IMR-90 (cell line): ENCODE measurements at regions not wholly inside any gene's neighbourhood (a gene's known extent, or its start where the extent isn't known, plus 50 kb on each side); places are given as distances from the start of the nearest gene placed in this dataset.
A peak's percentile ranks its signal among the peaks of the same experiment; 100 is the strongest.

Source experiments
- ATAC-seq: fragments of 200-7000 bp; cut with Tn5 transposase; 2 replicates; pipeline ENCODE4 v1.9.1; 2020; ENCODE audit warnings: low read depth, mild to moderate bottlenecking, moderate library complexity
- BruUV-seq: library from RNA; stranded (reverse); fragments of 400-500 nt; replicated peaks from 2 replicates; lab custom pipeline; 2021; lab: Mats Ljungman, UMichigan
- CTCF ChIA-PET: fragments of 300-600 bp; formaldehyde crosslinking; extraction: SDS; loops from one replicate; lab custom pipeline; 2021; ENCODE audit warnings: antibody characterized with exemption; lab: Yijun Ruan, JAX
- POLR2A ChIA-PET: fragments of 300-600 bp; sonication (Branson Sonifier 250); formaldehyde crosslinking; loops from one replicate; lab custom pipeline; 2022; ENCODE audit warnings: antibody characterized with exemption; ENCODE audit not compliant: unreplicated experiment; lab: Charles Lee
- DNase-seq: peaks from one replicate; pipeline ENCODE4 v3.0.0; 2013
- H2AFZ ChIP-seq: replicated peaks from 2 replicates; pipeline ENCODE3; 2013; ENCODE audit warnings: low read length, mild to moderate bottlenecking; ENCODE audit not compliant: poor library complexity
- H2AK5ac ChIP-seq: 2 replicates; pipeline ENCODE4 v1.6.1; 2013; ENCODE audit warnings: low read depth, low read length, inconsistent platforms
- H2AK9ac ChIP-seq: replicated peaks from 2 replicates; pipeline ENCODE3; 2013; ENCODE audit warnings: mild to moderate bottlenecking, low read depth, low read length, moderate library complexity; ENCODE audit not compliant: poor library complexity
- H2BK120ac ChIP-seq: 2 replicates; pipeline ENCODE4 v1.6.1; 2013; ENCODE audit warnings: low read depth, low read length, inconsistent platforms
- H2BK15ac ChIP-seq: 3 replicates; pipeline ENCODE4 v1.6.1; 2013; ENCODE audit warnings: low read depth, low read length, inconsistent platforms
- H2BK20ac ChIP-seq: 2 replicates; pipeline ENCODE4 v1.6.1; 2013; ENCODE audit warnings: low read depth, mild to moderate bottlenecking, inconsistent platforms, low read length, moderate library complexity
- H2BK5ac ChIP-seq: 2 replicates; pipeline ENCODE4 v1.6.1; 2013; ENCODE audit warnings: mild to moderate bottlenecking, low read depth, low read length, inconsistent platforms; ENCODE audit not compliant: poor library complexity, severe bottlenecking
- H3K14ac ChIP-seq: replicated peaks from 2 replicates; pipeline ENCODE4 v1.6.1; 2013; ENCODE audit warnings: low read depth, low read length, inconsistent platforms
- H3K18ac ChIP-seq: 2 replicates; pipeline ENCODE4 v1.6.1; 2013; ENCODE audit warnings: low read depth, low read length, control low read depth
- H3K23ac ChIP-seq: 2 replicates; pipeline ENCODE4 v1.6.1; 2013; ENCODE audit warnings: low read depth, low read length, inconsistent platforms
- H3K27ac ChIP-seq: 2 replicates; pipeline ENCODE4 v1.5.1; 2013; ENCODE audit warnings: mild to moderate bottlenecking, control low read depth, low read length; ENCODE audit not compliant: insufficient read depth
- H3K27me3 ChIP-seq: 2 replicates; pipeline ENCODE4 v1.6.1; 2013; ENCODE audit warnings: low read length; ENCODE audit not compliant: control insufficient read depth, insufficient read depth
- H3K36me3 ChIP-seq: 2 replicates; pipeline ENCODE4 v1.6.1; 2013; ENCODE audit warnings: low read length, mixed read lengths; ENCODE audit not compliant: control insufficient read depth, insufficient read depth
- H3K4ac ChIP-seq: 2 replicates; pipeline ENCODE4 v1.6.1; 2013; ENCODE audit warnings: low read depth, low read length, inconsistent platforms
- H3K4me1 ChIP-seq: 2 replicates; pipeline ENCODE4 v1.6.1; 2013; ENCODE audit warnings: low read length, mixed read lengths; ENCODE audit not compliant: control insufficient read depth, insufficient read depth
- H3K4me2 ChIP-seq: 2 replicates; pipeline ENCODE4 v1.6.1; 2013; ENCODE audit warnings: low read depth, mild to moderate bottlenecking, control low read depth, low read length, moderate library complexity
- H3K4me3 ChIP-seq: 2 replicates; pipeline ENCODE4 v1.5.1; 2013; ENCODE audit warnings: low read depth, mild to moderate bottlenecking, control low read depth, low read length, moderate library complexity; ENCODE audit not compliant: insufficient read depth
- H3K56ac ChIP-seq: 2 replicates; pipeline ENCODE4 v1.6.1; 2013; ENCODE audit warnings: low read length, inconsistent platforms; ENCODE audit not compliant: insufficient read depth; ENCODE audit errors: extremely low read depth
- H3K79me1 ChIP-seq, 2 experiments: 2 replicates each; pipeline ENCODE4 v1.6.1; 2013; ENCODE audit warnings: low read length in 2 of 2, inconsistent platforms in 1 of 2, low read depth in 1 of 2
- H3K9ac ChIP-seq: 2 replicates; pipeline ENCODE4 v1.6.1; 2013; ENCODE audit warnings: low read depth, low read length, control low read depth
- H3K9me1 ChIP-seq: 2 replicates; pipeline ENCODE4 v1.6.1; 2013; ENCODE audit warnings: low read length, inconsistent platforms; ENCODE audit not compliant: insufficient read depth
- H3K9me3 ChIP-seq: 2 replicates; pipeline ENCODE4 v1.6.1; 2013; ENCODE audit warnings: low read length; ENCODE audit not compliant: control insufficient read depth, insufficient read depth
- H4K20me1 ChIP-seq: 2 replicates; pipeline ENCODE4 v1.6.1; 2013; ENCODE audit warnings: low read length, inconsistent platforms; ENCODE audit not compliant: insufficient read depth
- H4K5ac ChIP-seq: 2 replicates; pipeline ENCODE4 v1.6.1; 2013; ENCODE audit warnings: mild to moderate bottlenecking, low read depth, low read length, control low read depth
- H4K8ac ChIP-seq, 2 experiments: 2 replicates each; pipeline ENCODE4 v1.6.1; 2013; ENCODE audit warnings: low read depth in 2 of 2, low read length in 2 of 2, control low read depth in 1 of 2, inconsistent platforms in 1 of 2
- H4K91ac ChIP-seq: 2 replicates; pipeline ENCODE4 v1.6.1; 2013; ENCODE audit warnings: low read depth, low read length, inconsistent platforms; ENCODE audit not compliant: insufficient read depth
- CEBPB ChIP-seq: IDR thresholded peaks from 2 replicates; pipeline ENCODE4 v1.6.1; 2012; ENCODE audit warnings: low read depth, low read length, improper control_type of control experiment
- ELK1 ChIP-seq: fragments of 150-350 bp; IDR thresholded peaks from 2 replicates; pipeline ENCODE4 v1.6.1; 2016; ENCODE audit warnings: low read depth, mild to moderate bottlenecking, low read length, moderate library complexity, borderline replicate concordance
- WGBS, 2 experiments: methylation state at CpG; one replicate each; pipeline versions ENCODE4 v1.1.5 to v1.1.7; 2013; ENCODE audit warnings: missing lambda C conversion rate in 2 of 2; ENCODE audit not compliant: insufficient read length in 1 of 2; ENCODE audit errors: extremely low coverage in 2 of 2; 5-methylcytosine and 5-hydroxymethylcytosine counted together
- dilution Hi-C: fragments of 300-500 bp; cut with HindIII; formaldehyde crosslinking; loops from one replicate; pipeline ENCODE4 v1.14.3; 2018; ENCODE audit warnings: low sequenced_read_pairs; ENCODE audit not compliant: unreplicated experiment
- in situ Hi-C: fragments of 300-500 bp; cut with MboI; formaldehyde crosslinking; loops from 3 replicates; pipeline ENCODE4 v1.14.3; 2019; ENCODE audit warnings: low sequenced_read_pairs, inconsistent platforms, mixed read lengths
- intact Hi-C: fragments of 100-400 bp; cut with micrococcal nuclease; formaldehyde crosslinking; loops from 2 replicates; pipeline ENCODE4 v1.10.0; 2022

DNA sequence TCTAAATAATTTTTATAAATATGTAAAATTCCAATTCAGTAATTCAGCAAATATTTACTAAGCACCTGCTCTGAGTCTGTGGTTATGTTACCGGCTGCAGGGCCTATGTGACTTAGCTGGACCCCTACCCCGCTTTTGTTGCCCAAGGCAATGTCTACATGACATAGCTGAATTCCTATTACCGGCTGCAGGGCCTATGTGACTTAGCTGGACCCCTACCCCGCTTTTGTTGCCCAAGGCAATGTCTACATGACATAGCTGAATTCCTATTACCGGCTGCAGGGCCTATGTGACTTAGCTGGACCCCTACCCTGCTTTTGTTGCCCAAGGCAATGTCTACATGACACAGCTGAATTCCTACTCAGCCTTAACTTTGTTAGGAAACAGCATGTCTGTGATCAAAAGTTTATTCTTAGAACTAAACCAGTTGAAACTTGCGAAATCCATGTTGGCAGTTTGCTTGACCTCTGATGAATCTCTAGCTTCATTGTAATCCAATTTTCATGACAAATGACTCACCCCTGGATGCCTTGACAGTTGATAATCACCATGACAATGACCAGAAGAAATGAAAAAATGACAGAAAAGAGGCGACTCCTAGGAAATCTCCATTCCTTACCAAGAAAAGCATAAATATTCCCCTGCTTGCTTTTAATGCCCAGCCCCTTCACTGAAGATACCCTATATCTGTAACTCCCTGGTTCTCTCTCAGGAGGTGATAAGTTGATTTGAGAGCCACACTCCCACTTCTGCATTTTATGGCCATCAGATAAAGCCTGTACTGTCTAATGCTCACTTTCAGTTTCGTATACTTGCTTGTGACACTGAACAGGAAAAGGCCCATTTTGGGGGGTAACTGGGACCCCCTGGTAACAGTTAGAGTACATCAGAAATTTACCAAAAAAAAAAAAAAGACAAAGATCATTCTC is 148.4 kb upstream of the SYT10 start:
- intact Hi-C loops (no loop called here), in situ Hi-C loops (no loop called here), dilution Hi-C loops (no loop called here)
- peaks cover 6% of the 10 kb centered on the region; the same call in 1 of the 2 replicates for H3K9me3 ChIP-seq
- H4K8ac ChIP-seq: no peak overlapping the region
- no peaks in the 10 kb centered on the region for H3K79me1 ChIP-seq
- H4K91ac ChIP-seq: no peak overlapping the region
- CTCF ChIA-PET: no interaction called here
- H3K18ac ChIP-seq: no peak overlapping the region
- H2BK120ac ChIP-seq: no peak overlapping the region
- no peaks in the 10 kb centered on the region for H3K9me1 ChIP-seq
- no peak overlapping the region for H3K23ac ChIP-seq
- H3K9ac ChIP-seq: no peak overlapping the region
- H4K20me1 ChIP-seq: no peaks in the 10 kb centered on the region
- no peak overlapping the region for H2BK15ac ChIP-seq
- no peaks in the 10 kb centered on the region for H3K36me3 ChIP-seq
- no peak overlapping the region for H2AK9ac ChIP-seq
- no peak overlapping the region for H3K14ac ChIP-seq
- H3K27me3 ChIP-seq: no peaks in the 10 kb centered on the region
- ATAC-seq (no peak), DNase-seq (no peak)
- H3K56ac ChIP-seq: no peak overlapping the region
- H4K5ac ChIP-seq: no peak overlapping the region
- H2AK5ac ChIP-seq: no peak overlapping the region
- H3K4ac ChIP-seq: no peak overlapping the region
- no TSS peak for BruUV-seq
- no peak overlapping the region for H3K4me2 ChIP-seq
- H2BK5ac ChIP-seq: no peak overlapping the region
- no peaks in the 10 kb centered on the region for H3K4me1 ChIP-seq
- H3K27ac ChIP-seq: no peak overlapping the region
- TF ChIP-seq ELK1 (no peak), CEBPB (peak; percentile 24; the same call in 1 of the 2 replicates)
- H2BK20ac ChIP-seq: no peak overlapping the region
- H3K4me3 ChIP-seq: no peak overlapping the region
- no peak overlapping the region for H2AFZ ChIP-seq
- POLR2A ChIA-PET: no interaction called here
- WGBS, 2 experiments: 17% methylated on average over 1 of the region's 8 CpGs; no CpG with 5 or more reads in 1 of the 2 experiments
